Activated naive CD4-positive, alpha-beta T cell treated with anti-CD3 and anti-CD28 coated beads, Interleukin-2, amount 50 U/mL, for 72 hours (primary cell): ENCODE measurements at regions not wholly inside any gene's neighbourhood (a gene's known extent, or its start where the extent isn't known, plus 50 kb on each side); places are given as distances from the start of the nearest gene placed in this dataset.

Source experiments
- ATAC-seq, 2 donors: fragments of 150-1000 bp; cut with Tn5 transposase; 2 replicates each; pipeline ENCODE4 v1.10.0; 2021; ENCODE audit warnings: mild to moderate bottlenecking in 2 of 2, moderate library complexity in 2 of 2
- DNase-seq, 2 donors: peaks; one replicate each; pipeline ENCODE4 v3.0.0; 2021 to 2022; ENCODE audit warnings: low spot score in 2 of 2
- H3K27ac Mint-ChIP-seq, 2 donors: one replicate each; pipeline ENCODE4 v1.8.0; 2022; ENCODE audit warnings: mild to moderate bottlenecking in 2 of 2, mixed read lengths in 2 of 2
- H3K36me3 Mint-ChIP-seq, 2 donors: one replicate each; pipeline ENCODE4 v1.8.0; 2022; ENCODE audit warnings: mixed read lengths in 2 of 2
- H3K9me3 Mint-ChIP-seq, 2 donors: one replicate each; pipeline ENCODE4 v1.8.0; 2022; ENCODE audit warnings: mixed read lengths in 2 of 2

DNA sequence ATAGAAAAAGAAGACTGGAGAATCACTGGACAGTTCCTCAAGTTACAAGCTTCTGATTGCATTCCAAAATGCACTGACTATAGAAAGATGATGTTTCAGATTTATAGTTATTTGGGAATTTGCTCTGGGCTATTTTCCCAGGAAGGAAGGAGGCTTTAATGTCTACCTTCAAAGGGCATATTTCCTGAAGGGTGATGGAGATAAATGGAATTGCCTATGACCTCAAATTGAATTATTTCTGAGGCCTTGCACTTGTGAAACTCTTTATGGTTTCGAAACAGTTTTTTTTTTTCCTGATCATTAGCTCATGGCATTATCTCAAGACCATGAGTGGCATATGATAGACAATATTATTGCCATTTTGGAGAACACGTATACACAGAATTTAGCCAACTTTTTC lies 333.9 kb downstream of the METTL15 start:
- ATAC-seq (no peak), DNase-seq (no peak)
- Mint-ChIP-seq H3K27ac (no peak overlapping the region), H3K36me3 (no peaks in the 10 kb centered on the region), H3K9me3 (no peaks in the 10 kb centered on the region)

DNA sequence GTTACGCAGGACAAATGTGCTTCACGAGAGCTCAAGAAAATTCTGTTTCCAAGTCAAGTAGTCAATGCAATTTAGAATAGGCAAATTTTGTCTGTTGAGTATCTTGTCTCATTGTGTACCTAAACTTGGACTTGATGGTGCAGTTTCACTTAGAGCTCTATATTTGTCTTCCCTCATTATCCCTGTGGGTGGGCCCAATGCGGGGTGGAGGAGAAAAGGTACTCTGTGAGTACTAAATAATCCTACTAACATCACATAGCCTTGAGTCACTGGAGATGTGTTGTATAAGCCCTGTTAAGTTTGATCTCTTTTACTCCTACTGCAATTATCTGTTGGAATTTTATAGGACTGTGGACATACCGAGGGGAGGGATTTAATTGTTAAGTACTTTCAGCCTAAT lies 331.2 kb downstream of the METTL15 start:
- ATAC-seq: no peak

DNA sequence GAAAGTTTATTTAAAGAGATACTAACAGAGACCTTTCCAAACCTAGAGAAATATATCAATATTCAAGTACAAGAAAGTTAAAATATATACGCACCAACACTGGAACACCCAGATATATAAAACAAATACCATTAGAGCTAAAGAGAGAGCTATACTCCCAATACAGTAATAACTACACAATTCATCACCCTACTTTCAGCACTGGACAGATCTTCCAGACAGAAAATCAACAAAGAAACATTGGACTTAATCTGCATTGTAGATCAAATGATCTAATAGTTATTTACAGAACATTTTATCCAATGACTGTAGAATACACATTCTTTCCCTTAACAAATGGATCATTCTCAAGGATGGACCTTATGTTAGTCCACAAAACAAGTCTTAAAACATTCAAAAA lies 311.9 kb downstream of the METTL15 start:
- Mint-ChIP-seq H3K9me3 (peaks cover 8 to 23% of the 10 kb centered on the region in 2 donors), H3K36me3 (peaks cover 0 to 4% of the 10 kb centered on the region in 2 donors), H3K27ac (no peak overlapping the region)
- DNase-seq (no peak), ATAC-seq (no peak)

More for the DNA sequence above, 331.2 kb downstream of the METTL15 start:
- DNase-seq: no peak
- Mint-ChIP-seq H3K36me3 (peaks cover 0 to 8% of the 10 kb centered on the region in 2 donors), H3K9me3 (peaks cover 0 to 6% of the 10 kb centered on the region in 2 donors), H3K27ac (no peak overlapping the region)

DNA sequence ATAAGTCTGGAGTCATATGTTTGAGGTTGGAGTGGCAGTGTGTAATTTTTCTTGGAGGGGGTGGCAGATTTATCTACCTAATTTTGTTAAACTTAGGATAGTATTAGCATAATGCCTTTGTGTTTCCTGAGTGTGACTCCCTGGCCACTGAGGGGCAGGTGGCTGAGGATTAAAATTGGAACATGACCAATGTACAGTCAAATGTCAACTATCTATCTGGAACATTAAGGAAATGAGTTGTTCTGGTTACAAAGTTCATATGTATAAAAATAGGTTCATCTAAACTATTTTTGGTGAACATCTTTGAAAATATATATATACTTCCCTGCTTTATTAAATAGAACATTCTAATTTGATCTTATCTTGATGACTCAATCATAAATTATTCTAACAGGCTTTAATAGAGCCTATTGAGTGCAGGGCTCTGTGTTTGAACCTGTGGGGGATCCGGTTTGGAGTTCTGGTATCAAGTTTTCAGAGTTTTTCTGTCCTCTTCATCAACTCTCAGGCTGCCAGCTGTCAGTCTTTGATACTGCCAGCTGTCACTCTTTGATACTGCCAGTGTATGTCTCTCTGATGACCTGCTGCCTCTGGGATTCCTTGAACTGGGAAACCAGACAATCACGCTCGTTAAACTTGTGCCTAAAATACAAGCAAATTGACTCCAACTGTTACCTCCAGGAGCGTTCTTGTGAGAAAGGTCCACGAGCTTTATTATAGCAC lies 309.6 kb downstream of the METTL15 start:
- H3K27ac Mint-ChIP-seq: no peak overlapping the region
- peaks cover 8 to 23% of the 10 kb centered on the region in 2 donors for H3K9me3 Mint-ChIP-seq
- peaks cover 0 to 4% of the 10 kb centered on the region in 2 donors for H3K36me3 Mint-ChIP-seq
- no peak for ATAC-seq
- DNase-seq: no peak

DNA sequence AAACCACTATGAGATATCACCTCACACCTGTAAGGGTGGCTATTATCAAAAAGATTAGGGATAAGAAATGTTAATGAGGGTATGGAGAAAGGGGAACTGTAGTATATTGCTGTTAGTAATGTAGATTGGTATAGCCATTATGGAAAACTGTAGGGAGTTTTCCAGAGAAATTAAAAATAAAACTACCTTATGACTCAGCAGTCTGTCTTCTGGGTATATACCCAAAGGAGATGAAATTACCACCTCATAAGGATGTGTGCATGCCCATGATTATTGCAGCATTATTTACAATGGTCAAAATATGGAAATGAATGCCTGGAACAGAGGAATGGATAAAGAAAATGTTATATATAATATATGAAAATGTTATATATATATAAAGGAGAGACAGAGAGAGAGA lies 303.8 kb downstream of the METTL15 start:
- Mint-ChIP-seq H3K9me3 (peaks cover 0 to 7% of the 10 kb centered on the region in 2 donors), H3K36me3 (peaks cover 0 to under 1% of the 10 kb centered on the region in 2 donors), H3K27ac (no peak overlapping the region)
- ATAC-seq: no peak
- DNase-seq: no peak

DNA sequence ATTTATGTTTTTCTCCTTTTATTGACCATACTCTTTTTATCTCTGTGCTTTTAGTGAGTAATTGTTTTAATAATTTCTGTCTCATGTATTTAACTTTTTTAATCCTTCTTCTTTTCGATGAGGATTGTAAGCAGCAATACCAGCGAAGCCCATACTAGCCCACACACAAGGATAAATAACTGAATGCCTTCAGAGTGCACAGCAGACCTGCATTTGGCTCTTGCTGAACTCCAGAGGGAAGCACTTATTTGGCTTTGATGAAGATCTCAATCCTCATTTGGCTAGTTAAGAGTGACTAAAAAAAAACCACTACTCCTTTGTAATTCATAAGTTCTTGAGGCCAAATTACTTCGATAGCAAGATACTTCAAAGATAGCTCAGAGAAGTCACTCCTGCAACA lies 293.3 kb downstream of the METTL15 start:
- Mint-ChIP-seq H3K27ac (no peak overlapping the region), H3K9me3 (no peaks in the 10 kb centered on the region)

DNA sequence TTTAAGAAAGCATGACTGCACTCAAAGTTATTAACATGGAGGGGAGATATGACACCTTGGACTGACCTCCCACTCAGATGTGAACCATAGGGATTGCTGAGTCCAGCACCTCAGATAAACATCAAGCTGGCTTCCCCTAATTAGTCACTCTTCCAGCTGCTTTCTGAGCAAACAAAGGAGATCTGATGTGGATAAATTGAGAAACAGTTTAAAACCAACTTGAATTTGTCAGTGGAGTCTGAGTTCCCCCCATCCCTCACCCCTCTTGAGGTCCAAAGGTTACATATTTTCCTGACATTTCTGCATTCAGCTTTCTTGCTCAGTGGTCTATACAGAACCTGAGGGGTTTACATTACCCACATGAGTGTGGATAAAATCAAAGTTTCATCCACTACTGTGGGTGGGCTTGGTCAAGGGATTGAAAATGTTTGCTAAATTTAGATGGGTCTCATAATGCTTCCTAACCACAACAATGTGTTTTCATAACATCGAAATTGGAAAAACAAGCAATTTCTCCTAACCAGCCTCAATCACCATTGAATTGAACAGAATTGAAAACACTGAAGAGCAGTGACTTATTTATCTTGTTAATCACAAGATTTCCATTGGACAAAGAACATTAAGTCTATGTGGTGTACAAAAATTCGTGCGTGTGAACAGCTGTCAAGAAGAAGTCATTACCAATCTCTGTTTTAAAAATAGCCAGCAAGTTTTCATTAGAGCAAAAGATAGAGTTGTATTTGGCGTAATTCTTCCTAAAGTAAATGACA lies 292.3 kb downstream of the METTL15 start:
- peaks cover 0 to under 1% of the 10 kb centered on the region in 2 donors for H3K9me3 Mint-ChIP-seq
- no peak for ATAC-seq

More for the DNA sequence above, 293.3 kb downstream of the METTL15 start:
- no peaks in the 10 kb centered on the region for H3K36me3 Mint-ChIP-seq
- DNase-seq (no peak), ATAC-seq (no peak)

DNA sequence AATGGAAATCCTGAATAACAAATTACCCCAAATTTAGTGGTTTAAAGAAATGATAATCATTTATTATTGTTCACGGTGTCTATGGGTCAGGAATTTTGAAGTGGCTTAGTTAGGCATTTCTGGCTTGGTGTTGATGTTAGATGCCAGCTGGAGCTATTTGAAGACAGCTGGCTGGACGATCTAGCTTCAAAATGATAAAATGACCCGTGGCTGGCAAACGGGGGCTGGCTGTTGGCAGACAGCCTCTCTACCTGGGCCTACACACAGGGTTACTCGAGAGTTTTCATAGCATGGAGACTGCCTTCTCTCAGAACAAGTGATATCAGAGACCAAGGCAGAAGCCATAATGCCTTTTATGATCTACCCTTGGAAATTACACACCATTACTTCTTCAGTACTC lies 285.2 kb downstream of the METTL15 start:
- Mint-ChIP-seq H3K27ac (no peak overlapping the region), H3K36me3 (peaks cover 0 to 15% of the 10 kb centered on the region in 2 donors)
- no peak for DNase-seq

More for the DNA sequence above, 292.3 kb downstream of the METTL15 start:
- DNase-seq: no peak
- no peaks in the 10 kb centered on the region for H3K36me3 Mint-ChIP-seq
- no peak overlapping the region for H3K27ac Mint-ChIP-seq

DNA sequence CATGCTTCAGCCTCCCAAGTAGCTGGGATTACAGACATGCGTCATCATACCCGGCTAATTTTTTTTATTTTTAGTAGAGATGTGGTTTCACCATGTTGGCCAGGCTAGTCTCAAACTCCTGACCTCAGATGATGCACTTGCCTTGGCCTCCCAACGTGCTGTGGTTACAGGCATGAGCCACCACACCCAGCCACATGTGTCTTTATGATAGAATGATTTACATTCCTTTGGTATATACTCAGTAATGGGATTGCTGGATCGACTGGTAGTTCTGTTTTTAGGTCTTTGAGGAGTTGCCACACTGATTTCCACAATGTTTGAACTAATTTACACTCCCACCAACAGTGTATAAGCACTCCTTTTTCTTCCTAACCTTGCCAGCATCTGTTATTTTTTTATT lies 276.2 kb downstream of the METTL15 start:
- H3K27ac Mint-ChIP-seq: no peak overlapping the region

More for the DNA sequence above, 285.2 kb downstream of the METTL15 start:
- H3K9me3 Mint-ChIP-seq: peaks cover 16 to 17% of the 10 kb centered on the region in 2 donors
- ATAC-seq: no peak

DNA sequence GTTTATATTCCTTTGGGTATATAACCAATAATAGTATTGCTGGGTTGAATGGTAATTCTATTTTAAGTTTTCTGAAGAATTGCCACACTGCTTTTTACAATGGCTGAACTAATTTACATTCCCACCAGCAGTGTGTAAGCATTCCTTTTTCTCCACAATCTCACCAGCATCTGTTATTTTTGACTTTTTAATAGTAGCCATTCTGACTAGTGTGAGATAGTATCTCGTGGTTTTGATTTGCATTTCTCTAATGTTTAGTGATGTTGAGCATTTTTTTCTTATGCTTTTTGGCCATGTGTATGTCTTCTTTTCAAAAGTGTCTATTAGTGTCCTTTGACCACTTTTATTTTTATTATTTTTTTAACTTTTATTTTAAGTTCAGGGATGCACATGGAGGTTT lies 275.3 kb downstream of the METTL15 start:
- DNase-seq (no peak), ATAC-seq (no peak)
- peaks cover 0 to 16% of the 10 kb centered on the region in 2 donors for H3K36me3 Mint-ChIP-seq
- peaks cover 12 to 16% of the 10 kb centered on the region in 2 donors for H3K9me3 Mint-ChIP-seq
- no peak overlapping the region for H3K27ac Mint-ChIP-seq

More for the DNA sequence above, 276.2 kb downstream of the METTL15 start:
- no peak for DNase-seq
- H3K9me3 Mint-ChIP-seq: peaks cover 9 to 12% of the 10 kb centered on the region in 2 donors
- no peak for ATAC-seq
- H3K36me3 Mint-ChIP-seq: peaks cover 0 to 16% of the 10 kb centered on the region in 2 donors
